ENCODE measurements at regions not wholly inside any gene's neighbourhood (a gene's known extent, or its start where the extent isn't known, plus 50 kb on each side); places are given as distances from the start of the nearest gene placed in this dataset.

GRCh38 chrX:43436517-43436916, 219.6 kb upstream of the MAOA start:
- Histone ChIP-seq H3K4me1 (ENCODE audit: control insufficient read depth, insufficient read depth, low read length) (no peaks in the 10 kb centered on the region), H3K9me3 (ENCODE audit: control insufficient read depth, insufficient read depth, low read depth, low read length) (no peaks in the 10 kb centered on the region), H3K4me3 (ENCODE audit: low read depth, low read length) (no peak overlapping the region), H3K36me3 (ENCODE audit: control insufficient read depth in 2 of 2, insufficient read depth in 1 of 2, low read length in 2 of 2) (no peaks in the 10 kb centered on the region), H3K27ac (ENCODE audit: extremely low read depth, low read depth, low read length) (no peak overlapping the region)
- POLR2A ChIA-PET: no interaction called here
- CTCF ChIA-PET: no interaction called here
- TF ChIP-seq ZNF704 (tag by site-specific recombination; IDR thresholded peaks at IDR 0.05) (no peak), ZNF558 (tag by site-specific recombination; IDR thresholded peaks at IDR 0.05) (no peak), ZNF610 (tag by site-specific recombination; IDR thresholded peaks at IDR 0.05; ENCODE audit: borderline replicate concordance) (no peak), ZNF776 (tag by site-specific recombination; IDR thresholded peaks at IDR 0.05; ENCODE audit: borderline replicate concordance) (no peak), ZXDB (tag by site-specific recombination; IDR thresholded peaks at IDR 0.05) (no peak), ZNF26 (tag by site-specific recombination; IDR thresholded peaks at IDR 0.05) (no peak), ZNF785 (tag by site-specific recombination; IDR thresholded peaks at IDR 0.05) (no peak), ZNF394 (tag by site-specific recombination; IDR thresholded peaks at IDR 0.05; ENCODE audit: borderline replicate concordance) (no peak), ZBTB1 (tag by site-specific recombination; IDR thresholded peaks at IDR 0.05) (no peak), ZSCAN16 (tag by site-specific recombination; IDR thresholded peaks at IDR 0.05) (no peak), GLIS2 (tag by site-specific recombination; IDR thresholded peaks at IDR 0.05) (no peak), IKZF3 (tag by site-specific recombination; IDR thresholded peaks at IDR 0.05) (no peak), ZNF133 (tag by site-specific recombination; IDR thresholded peaks at IDR 0.05) (no peak), GFI1B (tag by site-specific recombination; IDR thresholded peaks at IDR 0.05) (no peak), ZNF121 (tag by site-specific recombination; IDR thresholded peaks at IDR 0.05) (no peak)
- TF ChIP-seq, protein P1, sequence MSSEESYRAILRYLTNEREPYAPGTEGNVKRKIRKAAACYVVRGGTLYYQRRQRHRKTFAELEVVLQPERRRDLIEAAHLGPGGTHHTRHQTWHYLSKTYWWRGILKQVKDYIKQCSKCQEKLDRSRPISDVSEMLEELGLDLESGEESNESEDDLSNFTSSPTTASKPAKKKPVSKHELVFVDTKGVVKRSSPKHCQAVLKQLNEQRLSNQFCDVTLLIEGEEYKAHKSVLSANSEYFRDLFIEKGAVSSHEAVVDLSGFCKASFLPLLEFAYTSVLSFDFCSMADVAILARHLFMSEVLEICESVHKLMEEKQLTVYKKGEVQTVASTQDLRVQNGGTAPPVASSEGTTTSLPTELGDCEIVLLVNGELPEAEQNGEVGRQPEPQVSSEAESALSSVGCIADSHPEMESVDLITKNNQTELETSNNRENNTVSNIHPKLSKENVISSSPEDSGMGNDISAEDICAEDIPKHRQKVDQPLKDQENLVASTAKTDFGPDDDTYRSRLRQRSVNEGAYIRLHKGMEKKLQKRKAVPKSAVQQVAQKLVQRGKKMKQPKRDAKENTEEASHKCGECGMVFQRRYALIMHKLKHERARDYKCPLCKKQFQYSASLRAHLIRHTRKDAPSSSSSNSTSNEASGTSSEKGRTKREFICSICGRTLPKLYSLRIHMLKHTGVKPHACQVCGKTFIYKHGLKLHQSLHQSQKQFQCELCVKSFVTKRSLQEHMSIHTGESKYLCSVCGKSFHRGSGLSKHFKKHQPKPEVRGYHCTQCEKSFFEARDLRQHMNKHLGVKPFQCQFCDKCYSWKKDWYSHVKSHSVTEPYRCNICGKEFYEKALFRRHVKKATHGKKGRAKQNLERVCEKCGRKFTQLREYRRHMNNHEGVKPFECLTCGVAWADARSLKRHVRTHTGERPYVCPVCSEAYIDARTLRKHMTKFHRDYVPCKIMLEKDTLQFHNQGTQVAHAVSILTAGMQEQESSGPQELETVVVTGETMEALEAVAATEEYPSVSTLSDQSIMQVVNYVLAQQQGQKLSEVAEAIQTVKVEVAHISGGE (tag by site-specific recombination; conservative IDR thresholded peaks at IDR 0.05; ENCODE audit: low read depth): no peak

- Histone ChIP-seq H3K4me1 (ENCODE audit: control insufficient read depth, insufficient read depth, low read length) (no peaks in the 10 kb centered on the region), H3K9me3 (ENCODE audit: control insufficient read depth, insufficient read depth, low read depth, low read length) (no peaks in the 10 kb centered on the region)
- POLR2A ChIA-PET: no interaction called here
- TF ChIP-seq ZNF670 (tag by site-specific recombination; IDR thresholded peaks at IDR 0.05; ENCODE audit: low read depth) (no peak), ZNF600 (tag by site-specific recombination; IDR thresholded peaks at IDR 0.05) (no peak), ZNF707 (tag by site-specific recombination; IDR thresholded peaks at IDR 0.05) (no peak), ZNF692 (tag by site-specific recombination; IDR thresholded peaks at IDR 0.05) (no peak), ZNF610 (tag by site-specific recombination; IDR thresholded peaks at IDR 0.05; ENCODE audit: borderline replicate concordance) (no peak), ZSCAN30 (tag by site-specific recombination; IDR thresholded peaks at IDR 0.05) (no peak), OVOL3 (tag by site-specific recombination; IDR thresholded peaks at IDR 0.05) (no peak), ZNF571 (tag by site-specific recombination; IDR thresholded peaks at IDR 0.05) (no peak)
- TF ChIP-seq, protein P2, sequence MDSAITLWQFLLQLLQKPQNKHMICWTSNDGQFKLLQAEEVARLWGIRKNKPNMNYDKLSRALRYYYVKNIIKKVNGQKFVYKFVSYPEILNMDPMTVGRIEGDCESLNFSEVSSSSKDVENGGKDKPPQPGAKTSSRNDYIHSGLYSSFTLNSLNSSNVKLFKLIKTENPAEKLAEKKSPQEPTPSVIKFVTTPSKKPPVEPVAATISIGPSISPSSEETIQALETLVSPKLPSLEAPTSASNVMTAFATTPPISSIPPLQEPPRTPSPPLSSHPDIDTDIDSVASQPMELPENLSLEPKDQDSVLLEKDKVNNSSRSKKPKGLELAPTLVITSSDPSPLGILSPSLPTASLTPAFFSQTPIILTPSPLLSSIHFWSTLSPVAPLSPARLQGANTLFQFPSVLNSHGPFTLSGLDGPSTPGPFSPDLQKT (IDR thresholded peaks at IDR 0.05; ENCODE audit: borderline replicate concordance, low read depth, low read length): no peak
- TF ChIP-seq, protein P1 (tag by site-specific recombination; conservative IDR thresholded peaks at IDR 0.05; ENCODE audit: low read depth): no peak
Observed at GRCh38 chrX:43446752-43447151, 209.3 kb upstream of the MAOA start.

More at GRCh38 chrX:43446752-43447151, 209.3 kb upstream of the MAOA start:
- CTCF ChIA-PET: interaction anchor here (0.7 kb wide), 1 partner anchor 18 kb away, joined by 3 read pairs; no protein-coding TSS in a partner anchor
- H3K4me3 ChIP-seq (ENCODE audit: low read depth, low read length): no peak overlapping the region
- H3K27ac ChIP-seq (ENCODE audit: extremely low read depth, low read depth, low read length): no peak overlapping the region
- H3K36me3 ChIP-seq (ENCODE audit: control insufficient read depth in 2 of 2, insufficient read depth in 1 of 2, low read length in 2 of 2): no peaks in the 10 kb centered on the region
